A673 (cell line): ENCODE measurements at regions not wholly inside any gene's neighbourhood (a gene's known extent, or its start where the extent isn't known, plus 50 kb on each side); places are given as distances from the start of the nearest gene placed in this dataset.

Experiments
- CTCF ChIP-seq: fragments of 300-800, 200-600 bp; sonication (generic); conservative IDR thresholded peaks from 2 replicates; pipeline ENCODE4 v1.5.1; 2017; ENCODE audit warnings: low read depth, mild to moderate bottlenecking, antibody characterized with exemption, low read length, moderate library complexity, mixed read lengths
- EZH2 ChIP-seq: fragments of 200-600 bp; sonication (generic); IDR thresholded peaks from 2 replicates; pipeline ENCODE4 v1.6.1; 2017; ENCODE audit warnings: borderline replicate concordance, low read depth, mild to moderate bottlenecking, mixed read lengths, antibody characterized with exemption, low read length; ENCODE audit not compliant: poor library complexity, severe bottlenecking

- no peak for TF ChIP-seq CTCF
- TF ChIP-seq EZH2, result no peak
Observed at GRCh38 chr18:75730249-75730648, 302.7 kb upstream of the SMIM21 start.
